OCI-LY1 (cell line): ENCODE measurements at regions not wholly inside any gene's neighbourhood (a gene's known extent, or its start where the extent isn't known, plus 50 kb on each side); places are given as distances from the start of the nearest gene placed in this dataset.

ENCODE experiments used
- EZH2 ChIP-seq: fragments of 200-600 bp; sonication (generic), shearing (Covaris generic); IDR thresholded peaks from 2 replicates; pipeline ENCODE4 v1.8.0; 2017; ENCODE audit warnings: borderline replicate concordance, mixed run types, mild to moderate bottlenecking, antibody characterized with exemption, low read length, moderate library complexity, mixed read lengths
- TF ChIP-seq, protein P1 (sequence below): fragments of 200-600 bp; sonication (generic), shearing (Covaris generic); IDR thresholded peaks from 2 replicates; pipeline ENCODE4 v1.5.1; 2017; ENCODE audit warnings: mild to moderate bottlenecking, antibody characterized with exemption, low read length, moderate library complexity, mixed read lengths

DNA sequence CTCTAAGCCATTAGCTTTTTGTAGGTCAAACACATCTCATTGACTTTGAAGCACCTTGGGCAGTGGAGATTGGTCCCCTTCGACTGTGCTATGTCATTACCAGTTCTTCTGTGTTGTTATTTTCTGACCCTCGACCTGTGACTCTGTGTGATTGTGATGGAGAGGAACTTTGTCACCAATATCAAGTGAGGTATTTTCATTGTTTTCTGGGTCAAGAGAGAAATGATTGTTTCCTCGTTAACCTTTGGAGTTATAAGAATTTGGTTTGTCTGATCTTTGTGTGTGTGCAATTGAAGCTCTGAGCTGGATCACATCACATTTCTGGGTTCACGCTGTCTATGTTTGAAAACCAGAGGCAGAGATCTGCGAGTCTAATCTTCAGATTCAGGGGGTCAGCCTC, 432.2 kb upstream of the KLF6 start:
- TF ChIP-seq, protein P1, sequence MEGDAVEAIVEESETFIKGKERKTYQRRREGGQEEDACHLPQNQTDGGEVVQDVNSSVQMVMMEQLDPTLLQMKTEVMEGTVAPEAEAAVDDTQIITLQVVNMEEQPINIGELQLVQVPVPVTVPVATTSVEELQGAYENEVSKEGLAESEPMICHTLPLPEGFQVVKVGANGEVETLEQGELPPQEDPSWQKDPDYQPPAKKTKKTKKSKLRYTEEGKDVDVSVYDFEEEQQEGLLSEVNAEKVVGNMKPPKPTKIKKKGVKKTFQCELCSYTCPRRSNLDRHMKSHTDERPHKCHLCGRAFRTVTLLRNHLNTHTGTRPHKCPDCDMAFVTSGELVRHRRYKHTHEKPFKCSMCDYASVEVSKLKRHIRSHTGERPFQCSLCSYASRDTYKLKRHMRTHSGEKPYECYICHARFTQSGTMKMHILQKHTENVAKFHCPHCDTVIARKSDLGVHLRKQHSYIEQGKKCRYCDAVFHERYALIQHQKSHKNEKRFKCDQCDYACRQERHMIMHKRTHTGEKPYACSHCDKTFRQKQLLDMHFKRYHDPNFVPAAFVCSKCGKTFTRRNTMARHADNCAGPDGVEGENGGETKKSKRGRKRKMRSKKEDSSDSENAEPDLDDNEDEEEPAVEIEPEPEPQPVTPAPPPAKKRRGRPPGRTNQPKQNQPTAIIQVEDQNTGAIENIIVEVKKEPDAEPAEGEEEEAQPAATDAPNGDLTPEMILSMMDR, result no peak
- no peak for TF ChIP-seq EZH2
